GM21390 (cell line): ENCODE measurements at regions not wholly inside any gene's neighbourhood (a gene's known extent, or its start where the extent isn't known, plus 50 kb on each side); places are given as distances from the start of the nearest gene placed in this dataset.

Experiments
- ATAC-seq: cut with Tn5 transposase; IDR thresholded peaks from one replicate; pipeline ENCODE4 v1.9.1; 2021; ENCODE audit not compliant: unreplicated experiment

DNA sequence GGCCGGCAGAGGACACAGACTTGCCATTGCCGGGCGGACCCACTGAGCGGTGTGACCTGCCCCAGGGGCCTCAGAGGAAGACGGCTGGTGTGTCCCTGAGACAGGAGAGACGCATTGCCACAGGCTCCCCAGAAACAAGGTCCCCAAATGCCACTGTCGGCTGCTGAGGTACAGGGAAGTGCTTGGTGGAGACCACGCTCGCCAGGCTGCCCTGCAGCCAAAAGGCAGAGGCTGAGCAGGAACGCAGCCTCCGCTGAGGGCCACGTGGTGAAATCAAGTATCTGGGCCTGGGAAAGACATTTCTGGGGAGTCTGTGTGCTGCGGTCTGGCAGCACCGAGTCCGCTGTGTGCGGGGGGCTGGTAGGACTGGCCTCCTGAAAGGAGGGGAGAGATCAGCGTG, 794.9 kb downstream of the BRD1 start:
- ATAC-seq: no peak

DNA sequence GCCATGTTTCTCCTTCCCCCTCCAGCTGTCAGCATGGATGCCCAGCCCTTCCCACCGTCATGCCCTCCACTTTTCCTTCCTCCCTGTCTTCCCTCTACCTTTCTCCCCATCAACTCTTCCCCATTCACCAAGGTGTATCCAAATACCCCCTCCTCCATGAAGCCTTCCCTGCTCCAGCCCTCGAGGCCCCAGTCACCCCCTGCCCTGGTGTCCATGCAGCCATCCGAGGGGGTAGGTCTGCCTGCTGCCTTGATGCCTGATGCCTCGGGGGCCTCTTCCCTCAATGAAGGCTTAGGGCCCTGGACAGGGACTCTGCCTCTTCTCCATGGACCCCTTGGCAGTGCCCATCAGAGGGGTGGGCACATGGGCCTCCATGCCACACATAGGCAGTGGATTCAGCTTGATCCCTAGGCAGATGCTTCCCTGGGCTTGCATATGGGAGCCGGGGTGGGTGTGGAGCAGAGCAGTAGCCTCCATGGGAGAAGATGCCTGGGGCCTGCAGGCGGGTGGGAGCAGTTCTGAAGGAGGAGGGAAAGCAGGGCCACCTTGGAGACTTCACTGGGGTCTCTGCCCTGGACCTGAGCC, 795.8 kb downstream of the BRD1 start:
- ATAC-seq: no peak

GRCh38 chr22:49028111-49028510, 799.6 kb downstream of the BRD1 start:
- ATAC-seq: no peak

DNA sequence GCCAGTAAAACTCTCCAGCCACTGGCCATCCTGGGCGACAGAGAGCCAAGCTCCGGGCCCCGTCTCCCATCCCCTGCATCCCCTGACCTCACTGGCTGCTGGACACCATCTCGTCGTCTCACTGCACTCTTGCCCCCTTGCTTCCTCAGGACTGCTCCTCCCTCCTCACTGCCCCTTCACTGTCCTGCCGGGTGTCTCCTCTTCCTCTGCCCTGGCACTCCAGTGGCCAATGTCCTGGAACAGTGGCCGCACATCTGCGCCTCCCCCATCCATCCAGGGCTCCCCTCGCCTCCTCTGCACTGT, 800.4 kb downstream of the BRD1 start:
- ATAC-seq: no peak

DNA sequence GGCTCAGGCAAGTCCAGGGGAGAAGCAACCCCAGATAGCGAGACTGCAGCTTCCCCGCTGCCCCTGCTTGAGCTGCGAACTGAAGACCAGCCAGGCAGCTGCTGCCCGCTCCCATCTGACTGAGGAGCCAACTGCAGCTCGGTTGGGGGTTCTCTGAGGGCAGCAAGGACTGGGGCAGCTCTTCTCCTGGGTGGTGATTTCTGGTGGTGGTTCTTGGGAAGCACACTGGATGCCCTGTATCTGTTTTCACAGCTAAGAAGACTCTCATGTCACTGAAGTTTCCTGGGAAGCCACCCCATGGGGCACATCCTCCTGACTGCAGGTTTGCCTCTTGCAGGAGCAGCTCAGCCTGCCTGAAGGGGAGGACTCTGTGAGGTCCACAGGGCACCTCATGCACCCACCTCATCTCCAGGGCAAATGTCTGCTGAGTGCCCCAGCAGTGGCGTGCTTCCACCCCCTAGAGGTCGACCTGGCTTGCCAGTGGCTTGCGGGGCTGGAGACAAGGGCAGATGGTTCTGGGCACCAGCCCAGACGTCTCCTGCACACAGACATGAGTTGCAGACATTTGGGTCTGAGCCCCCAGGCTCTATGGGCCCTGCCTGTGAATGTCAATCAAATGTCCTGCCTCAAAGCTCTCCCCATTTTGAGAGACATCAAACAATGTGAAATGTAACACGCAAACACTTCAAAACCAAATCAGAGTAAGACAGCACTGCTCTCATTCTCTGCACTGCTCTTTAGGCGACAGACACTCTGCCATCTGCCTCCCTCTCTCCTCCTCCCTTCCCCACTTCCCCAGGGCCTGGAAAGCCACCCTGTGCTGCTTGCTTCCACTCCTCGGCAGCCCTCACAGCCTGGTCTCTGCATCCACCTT, 800.9 kb downstream of the BRD1 start:
- no peak for ATAC-seq

GRCh38 chr22:49025791-49026493, 801.7 kb downstream of the BRD1 start:
- ATAC-seq: no peak

DNA sequence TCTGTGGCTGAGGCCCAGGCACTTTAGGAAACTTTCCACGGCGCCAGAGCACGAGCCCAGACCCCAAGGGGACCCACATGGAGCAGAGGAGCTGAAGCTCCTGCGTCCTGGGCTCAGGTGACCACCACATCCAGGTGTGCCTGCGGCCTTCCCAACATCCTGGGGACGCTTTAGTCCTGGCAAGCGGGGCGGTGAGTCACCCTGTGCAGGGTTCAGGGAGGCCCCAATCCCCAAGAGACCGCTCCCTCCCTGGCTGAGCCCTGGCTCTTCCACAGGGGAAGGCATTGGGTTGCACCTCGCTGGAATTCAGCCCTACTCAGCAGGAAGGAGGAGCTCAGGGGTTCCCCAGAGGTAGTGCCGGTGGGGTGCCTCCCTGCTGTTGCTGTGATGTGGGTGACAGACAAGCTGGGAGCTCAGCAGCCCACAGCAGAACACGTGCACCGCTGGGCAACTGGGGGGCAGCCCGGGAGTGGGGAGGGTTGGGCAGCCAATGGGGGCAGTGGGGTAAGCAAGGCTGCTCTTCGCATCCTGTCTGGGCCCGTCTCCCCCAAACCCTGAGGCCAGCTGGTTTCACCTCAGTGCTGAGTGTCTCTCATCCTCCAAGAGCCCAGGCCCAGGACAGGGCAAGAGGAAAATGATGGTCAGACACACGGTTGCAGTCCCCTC, 802.8 kb downstream of the BRD1 start:
- no peak for ATAC-seq

- ATAC-seq: no peak
Observed at GRCh38 chr22:49023879-49024774, 803.5 kb downstream of the BRD1 start.

GRCh38 chr22:49023161-49023878, 804.4 kb downstream of the BRD1 start:
- no peak for ATAC-seq

DNA sequence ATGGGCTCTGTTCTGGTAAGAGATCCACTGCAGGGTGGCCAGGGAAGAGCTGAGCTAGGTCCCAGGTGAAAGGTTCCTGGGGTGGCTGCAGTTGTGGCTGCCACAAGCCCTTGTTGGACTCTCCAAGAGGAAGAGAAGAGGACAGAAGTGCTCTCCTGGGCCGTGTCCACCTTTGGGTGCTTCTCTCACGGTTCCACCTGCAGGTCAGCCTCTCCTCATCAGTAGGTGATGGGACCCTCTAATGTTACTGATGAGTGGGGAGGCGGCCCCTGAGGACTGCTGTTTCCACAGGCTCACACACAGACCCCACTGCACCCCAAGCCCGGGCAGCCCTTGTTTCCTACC, 804.9 kb downstream of the BRD1 start:
- ATAC-seq: no peak

DNA sequence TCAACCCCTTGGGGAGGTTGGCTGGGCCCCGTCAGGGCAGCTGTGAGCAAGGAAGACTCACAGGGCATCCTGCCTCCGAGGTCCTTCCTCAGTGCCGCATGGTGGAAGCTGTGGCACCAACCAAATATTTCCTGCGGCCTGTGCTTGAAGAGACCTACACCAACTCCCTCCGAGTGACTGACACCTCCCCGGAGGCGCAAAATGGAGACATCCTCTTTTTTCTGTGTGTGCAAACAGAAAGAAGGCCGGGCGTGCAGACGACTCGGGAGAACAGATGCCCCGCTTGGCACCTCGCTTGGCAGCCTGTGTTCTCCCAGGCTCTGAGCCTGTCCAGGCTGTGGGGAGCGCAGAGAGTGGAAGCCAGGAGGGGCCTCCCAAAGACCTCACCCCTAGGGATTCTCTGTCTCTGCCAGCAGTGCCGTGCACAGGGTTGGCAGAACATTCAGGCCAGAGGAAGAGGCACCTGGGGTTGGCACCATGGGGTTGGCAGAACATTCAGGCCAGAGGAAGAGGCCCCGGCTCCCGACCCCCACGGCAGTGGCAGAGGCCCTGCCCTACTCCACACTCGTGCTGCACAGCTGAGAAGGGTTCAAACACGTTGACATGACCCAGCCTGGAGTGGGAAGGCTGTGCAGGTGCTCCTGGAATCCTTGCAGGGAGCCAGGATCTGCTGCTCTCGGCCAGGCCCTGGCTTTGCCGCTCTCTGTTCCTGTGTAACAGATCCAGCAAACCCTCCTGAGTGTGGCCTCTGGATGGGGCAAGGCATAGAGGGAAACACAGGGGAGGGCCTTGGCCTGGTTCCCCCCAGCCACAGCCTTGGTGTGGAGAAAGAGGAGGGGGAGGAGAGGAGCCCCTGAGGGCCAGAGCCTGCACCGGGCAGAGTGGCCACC, 805.5 kb downstream of the BRD1 start:
- no peak for ATAC-seq

- ATAC-seq: no peak
Observed at GRCh38 chr22:49021131-49021925, 806.3 kb downstream of the BRD1 start.

DNA sequence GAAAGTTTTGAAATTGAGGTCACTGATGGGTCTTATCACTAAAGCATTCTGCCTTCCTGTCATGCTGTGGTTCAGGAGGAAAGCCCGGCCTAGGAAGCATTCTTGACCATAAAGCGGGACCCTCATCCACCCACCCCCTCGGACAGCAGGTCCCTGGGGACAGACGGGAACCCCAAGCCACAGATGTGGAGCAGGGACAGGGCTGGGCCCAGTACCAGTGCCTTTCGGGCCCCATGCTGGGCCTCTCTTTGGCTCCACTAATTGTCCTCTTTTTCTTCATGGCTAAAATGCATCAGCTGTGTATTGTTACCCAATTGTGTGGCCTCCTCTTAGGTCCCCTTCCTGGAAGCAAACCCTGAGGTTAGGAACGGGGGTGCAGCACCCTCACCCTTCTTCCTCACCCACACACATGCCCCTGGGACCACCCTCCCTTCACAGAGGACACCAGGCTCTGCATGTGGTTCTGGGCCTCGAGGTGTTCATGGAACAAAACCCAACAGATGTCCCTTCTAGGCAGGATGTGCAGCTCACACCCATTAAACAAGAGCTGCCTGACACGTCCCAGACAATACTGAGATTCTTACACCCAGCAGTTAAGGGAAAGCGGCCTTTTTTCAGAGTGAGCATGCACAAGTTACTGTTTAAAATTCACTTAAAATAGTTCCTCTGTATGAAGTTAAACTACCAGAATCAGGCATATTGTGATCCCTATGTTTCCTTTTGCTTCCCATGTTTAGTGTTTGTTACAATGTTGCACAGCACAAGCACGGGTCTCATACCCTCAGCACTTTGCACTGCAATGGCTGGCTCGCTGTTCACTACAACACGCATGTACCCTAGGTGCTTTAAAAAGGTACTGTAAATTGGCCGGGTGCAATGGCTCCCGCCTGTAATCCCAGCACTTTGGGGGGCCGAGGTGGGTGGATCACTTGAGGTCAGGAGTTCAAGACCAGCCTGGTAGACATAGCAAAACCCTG, 807.6 kb downstream of the BRD1 start:
- no peak for ATAC-seq

DNA sequence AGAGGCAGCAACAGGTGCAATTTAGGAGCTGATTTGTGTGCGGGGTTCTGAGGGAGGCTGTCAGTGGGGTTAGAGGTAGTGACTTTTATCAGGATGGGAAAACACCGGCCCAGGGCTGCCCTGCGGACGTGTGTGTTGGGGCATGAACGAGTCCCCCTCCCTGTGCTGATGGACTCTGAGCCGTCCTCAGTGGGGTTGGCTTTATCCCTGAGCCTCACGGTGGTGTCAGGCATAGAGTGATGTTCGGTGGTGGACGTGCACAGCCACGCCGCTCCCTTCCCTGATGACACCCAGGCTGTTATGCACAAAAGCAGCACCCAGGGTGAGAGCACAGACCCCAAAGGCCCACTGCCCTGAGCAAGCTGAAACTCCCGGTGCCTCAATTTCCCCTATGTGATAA, 809.1 kb downstream of the BRD1 start:
- no peak for ATAC-seq

- ATAC-seq: no peak
Observed at GRCh38 chr22:49017482-49018329, 810.0 kb downstream of the BRD1 start.

GRCh38 chr22:49016909-49017481, 810.7 kb downstream of the BRD1 start:
- no peak for ATAC-seq
